ENCODE measurements at regions not wholly inside any gene's neighbourhood (a gene's known extent, or its start where the extent isn't known, plus 50 kb on each side); places are given as distances from the start of the nearest gene placed in this dataset.

- FAIRE-seq, result no peak
- no peak for DNase-seq (ENCODE audit: insufficient read length, low spot score)
Observed at GRCh38 chr2:41992056-41992642, 55.7 kb upstream of the PKDCC start.

GRCh38 chr2:41992671-41993434 lies 55.0 kb upstream of the PKDCC start:
- FAIRE-seq (no peak), DNase-seq (ENCODE audit: insufficient read length, low spot score) (no peak)
- TF ChIP-seq CTCF (IDR thresholded peaks at IDR 0.05; ENCODE audit: insufficient read depth, missing control alignments), result no peak

More at GRCh38 chr2:41992056-41992642, 55.7 kb upstream of the PKDCC start:
- TF ChIP-seq CTCF (IDR thresholded peaks at IDR 0.05; ENCODE audit: insufficient read depth, missing control alignments), result no peak

- FAIRE-seq (no peak), DNase-seq (ENCODE audit: insufficient read length, low spot score) (no peak)
- TF ChIP-seq CTCF (IDR thresholded peaks at IDR 0.05; ENCODE audit: insufficient read depth, missing control alignments), result no peak
Observed at GRCh38 chr2:41993435-41993925, 54.3 kb upstream of the PKDCC start.

- DNase-seq (ENCODE audit: insufficient read length, low spot score), result no peak
- no peak for TF ChIP-seq CTCF (IDR thresholded peaks at IDR 0.05; ENCODE audit: insufficient read depth, missing control alignments)
- FAIRE-seq, result no peak
Observed at GRCh38 chr2:41994233-41994637, 53.6 kb upstream of the PKDCC start.

GRCh38 chr2:41994661-41995060 lies 53.2 kb upstream of the PKDCC start:
- FAIRE-seq (no peak), DNase-seq (ENCODE audit: insufficient read length, low spot score) (no peak)
- TF ChIP-seq CTCF (IDR thresholded peaks at IDR 0.05; ENCODE audit: insufficient read depth, missing control alignments), result no peak

GRCh38 chr2:41997561-41997960 lies 50.3 kb upstream of the PKDCC start:
- FAIRE-seq, result no peak
- no peak for TF ChIP-seq CTCF (IDR thresholded peaks at IDR 0.05; ENCODE audit: insufficient read depth, missing control alignments)
- DNase-seq (ENCODE audit: insufficient read length, low spot score), result no peak

All from D721Med (cell line).